ENCODE measurements at regions not wholly inside any gene's neighbourhood (a gene's known extent, or its start where the extent isn't known, plus 50 kb on each side); places are given as distances from the start of the nearest gene placed in this dataset.

- DNase-seq, result no peak
Measured at GRCh38 chr12:114992443-114992842, 308.5 kb upstream of the TBX3 start.

GRCh38 chr12:114990381-114990780 lies 306.4 kb upstream of the TBX3 start:
- no peak for DNase-seq

- DNase-seq, result no peak
Measured at GRCh38 chr12:114986849-114987248, 302.9 kb upstream of the TBX3 start.

DNA sequence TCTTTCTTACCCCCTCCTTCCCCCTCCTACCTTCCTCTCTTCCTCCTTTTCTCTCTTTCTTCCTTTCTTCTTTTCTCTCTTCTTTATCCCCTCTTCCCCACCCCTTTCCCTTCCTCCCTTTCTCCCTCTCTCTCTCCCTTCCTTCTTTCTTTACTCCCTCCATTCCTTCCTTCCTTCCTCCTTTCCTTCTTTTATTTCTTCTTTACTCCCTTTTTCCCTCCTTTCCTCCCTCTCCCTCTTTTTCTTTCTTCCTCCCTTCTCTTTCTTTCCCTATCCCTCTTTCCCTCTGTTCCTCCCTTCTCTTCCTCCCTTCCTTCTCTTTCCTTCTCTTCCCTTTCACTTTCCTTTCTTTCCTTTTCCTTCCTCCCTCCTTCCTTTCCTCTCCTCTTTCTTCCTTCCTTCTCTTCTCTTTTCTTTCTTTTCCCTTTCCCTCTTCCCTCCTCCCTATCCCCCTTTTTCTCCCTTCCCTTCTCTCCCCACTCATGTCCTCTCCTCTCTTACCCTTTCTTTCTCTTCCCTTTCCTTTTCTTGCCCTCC lies 302.3 kb upstream of the TBX3 start:
- no peak for DNase-seq

DNA sequence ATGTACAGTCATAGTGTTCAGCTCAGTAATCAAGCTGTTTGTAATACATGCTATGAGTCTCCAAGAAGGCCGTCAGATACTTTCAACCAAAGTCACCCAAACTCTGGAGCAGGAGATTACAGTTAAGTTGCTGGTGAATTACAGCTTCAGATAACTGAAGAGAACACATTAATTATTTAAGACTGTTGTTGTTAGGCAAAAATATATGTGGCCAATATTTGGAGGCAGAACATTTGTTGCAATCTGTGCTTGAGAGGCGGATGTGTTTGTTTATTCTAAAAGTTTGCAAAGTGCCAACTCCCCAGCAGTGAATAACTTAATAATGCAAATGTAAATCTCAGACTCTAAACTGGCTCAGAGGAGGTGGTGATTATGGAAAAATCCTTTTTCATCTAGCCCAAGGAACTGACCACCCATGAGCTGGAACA lies 300.7 kb upstream of the TBX3 start:
- no peak for DNase-seq

DNA sequence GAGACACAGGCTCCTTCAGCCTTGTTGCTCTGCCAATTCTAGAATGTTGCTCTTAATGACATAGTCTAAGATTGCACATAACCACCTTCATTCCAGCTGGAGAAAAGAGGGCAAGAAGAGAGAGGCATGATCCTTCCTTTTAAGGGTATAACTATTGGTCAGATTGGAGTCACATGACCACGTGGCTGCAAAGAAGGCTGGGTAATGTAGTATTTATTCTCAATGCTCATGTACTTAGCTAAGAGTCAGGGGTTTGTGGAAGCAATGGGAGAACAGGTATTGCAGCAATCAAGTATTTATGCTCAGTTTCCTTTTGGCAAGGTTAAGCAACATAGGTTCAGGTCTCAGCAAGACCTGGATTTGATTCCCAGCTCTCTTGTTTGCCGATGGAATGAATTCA lies 298.8 kb upstream of the TBX3 start:
- DNase-seq, result no peak

- no peak for DNase-seq
Measured at GRCh38 chr12:114981036-114981435, 297.1 kb upstream of the TBX3 start.

DNA sequence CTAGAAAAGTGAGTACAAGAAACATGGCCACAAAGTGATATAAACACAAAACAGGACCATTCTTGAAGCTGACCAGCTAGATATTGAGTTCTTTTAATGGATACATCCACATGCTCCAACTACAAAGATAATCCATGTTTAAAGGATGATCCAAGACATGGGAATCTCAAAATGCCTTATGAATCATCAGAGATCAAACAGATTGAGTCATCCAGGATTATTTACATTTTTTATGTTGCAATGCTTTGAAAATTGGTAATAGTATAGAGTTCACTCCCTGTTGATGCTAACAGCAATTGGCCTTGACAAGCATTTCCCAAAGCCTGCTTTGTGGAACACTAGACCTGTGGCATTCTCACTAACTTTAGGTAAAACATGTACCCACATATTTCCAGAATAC lies 293.0 kb upstream of the TBX3 start:
- no peak for DNase-seq

- DNase-seq, result no peak
Measured at GRCh38 chr12:114976372-114976771, 292.4 kb upstream of the TBX3 start.

DNA sequence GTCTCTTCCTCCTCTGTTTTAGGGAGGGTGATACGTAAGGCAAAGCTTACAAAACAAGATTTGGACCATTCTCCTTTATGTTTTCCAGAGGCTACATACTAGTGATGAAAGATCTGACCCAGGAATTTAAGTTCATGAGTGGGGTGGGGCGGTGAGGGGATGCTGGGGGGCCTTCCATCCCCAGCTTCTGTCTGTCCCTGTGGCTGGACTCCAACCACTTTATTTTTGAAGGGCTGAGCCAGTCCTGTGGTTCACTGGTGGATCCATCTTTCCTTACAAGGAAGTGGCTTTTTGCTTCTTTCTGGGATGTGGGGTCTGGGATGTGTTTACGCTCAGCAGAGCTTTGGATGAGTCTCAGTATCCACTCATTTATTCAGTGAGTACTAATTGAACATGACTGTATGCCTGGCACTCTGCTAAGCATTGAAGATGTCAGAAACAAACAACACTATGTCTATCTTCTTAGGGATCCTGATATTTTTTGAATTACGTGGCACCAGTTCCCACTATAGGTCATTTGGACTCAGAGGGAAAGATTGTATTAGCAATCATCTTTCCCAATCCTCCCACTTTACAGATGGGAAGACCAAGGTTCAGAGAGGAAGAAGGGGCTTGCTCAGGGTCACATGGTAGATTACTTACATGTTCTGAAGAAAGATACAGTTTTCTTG lies 291.8 kb upstream of the TBX3 start:
- no peak for DNase-seq

- DNase-seq, result no peak
Measured at GRCh38 chr12:114974826-114975639, 291.1 kb upstream of the TBX3 start.

DNA sequence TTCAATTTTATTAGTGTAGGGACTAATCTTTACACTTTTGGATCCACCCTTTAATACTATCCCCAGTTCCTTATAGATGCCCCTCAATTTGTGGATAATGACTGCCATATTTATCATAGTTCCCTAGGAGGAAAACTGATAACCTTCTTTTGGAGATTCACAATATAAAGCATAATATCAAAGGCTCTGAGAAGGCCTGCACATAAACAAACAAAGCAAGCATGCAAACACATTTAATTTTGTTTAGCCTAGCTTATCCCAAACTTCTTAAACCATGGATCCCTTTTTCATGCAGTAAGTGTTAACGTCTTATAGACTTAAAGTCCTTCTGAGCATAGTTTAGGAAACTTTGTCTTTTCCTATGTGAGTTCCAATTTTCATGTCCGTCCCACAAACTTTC lies 290.4 kb upstream of the TBX3 start:
- DNase-seq, result no peak

DNA sequence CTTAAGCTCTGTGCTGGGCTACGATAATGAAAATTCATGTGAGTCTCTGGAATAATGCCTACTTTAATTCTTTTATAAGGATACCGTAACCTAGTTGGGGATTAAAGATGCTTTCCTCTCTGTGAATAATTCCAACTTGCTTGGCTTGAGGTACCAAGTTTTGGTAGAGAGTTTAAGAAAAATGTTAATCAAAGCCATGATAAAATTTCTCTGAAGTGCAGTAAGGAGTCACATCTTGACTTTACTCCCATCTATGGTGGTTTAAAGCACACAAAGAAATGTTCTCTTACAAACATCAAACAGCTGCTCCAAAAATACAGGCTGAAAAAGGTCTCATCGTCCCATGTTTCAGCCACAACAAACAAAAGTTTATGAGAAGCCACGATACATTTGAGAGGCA lies 284.8 kb upstream of the TBX3 start:
- DNase-seq, result no peak

GRCh38 chr12:114967151-114967550 lies 283.2 kb upstream of the TBX3 start:
- DNase-seq, result no peak

DNA sequence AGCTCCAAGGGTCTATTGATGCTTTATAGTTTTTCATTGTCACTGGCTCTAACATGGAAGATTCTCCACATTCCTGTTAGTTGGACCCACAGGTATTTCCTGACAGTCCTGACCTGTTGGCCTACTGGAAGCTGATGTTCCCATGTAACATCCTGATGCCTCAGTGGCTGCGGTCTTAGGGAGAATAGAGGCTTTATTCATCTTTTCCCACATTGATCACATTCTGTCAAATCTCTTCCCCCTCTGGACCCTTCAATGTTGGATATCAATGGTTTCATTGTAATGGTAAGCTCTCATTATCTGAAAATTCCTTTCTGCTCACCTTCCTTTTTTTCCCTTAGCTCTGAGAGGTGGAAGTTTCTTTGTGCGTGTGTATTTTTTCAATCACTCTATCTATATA lies 280.9 kb upstream of the TBX3 start:
- no peak for DNase-seq

GRCh38 chr12:114963846-114964245 lies 279.9 kb upstream of the TBX3 start:
- no peak for DNase-seq

- DNase-seq, result no peak
Measured at GRCh38 chr12:114961491-114961890, 277.5 kb upstream of the TBX3 start.

- DNase-seq, result no peak
Measured at GRCh38 chr12:114958538-114958937, 274.6 kb upstream of the TBX3 start.

DNA sequence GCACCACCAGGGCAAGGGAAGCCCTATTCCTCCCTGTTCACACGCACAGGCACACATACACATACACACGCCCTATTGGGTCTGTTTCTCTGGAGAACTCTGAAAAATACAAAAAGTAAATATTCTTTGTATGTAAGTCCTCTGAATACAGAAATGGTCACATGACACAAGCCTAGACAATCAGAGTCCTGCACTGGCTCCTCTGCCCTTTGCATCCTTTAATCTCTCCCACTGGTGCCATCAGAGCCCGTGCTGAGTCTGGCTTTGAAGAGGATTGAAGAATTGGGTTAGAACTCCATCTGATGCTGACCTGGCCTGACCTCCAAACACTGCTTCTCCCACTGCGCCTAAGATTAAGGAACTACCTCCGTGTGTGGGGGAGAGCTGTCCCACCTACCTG lies 273.2 kb upstream of the TBX3 start:
- no peak for DNase-seq

GRCh38 chr12:114955414-114956014 lies 271.5 kb upstream of the TBX3 start:
- DNase-seq, result no peak

- DNase-seq, result no peak
Measured at GRCh38 chr12:114954511-114955055, 270.6 kb upstream of the TBX3 start.

GRCh38 chr12:114952573-114953271 lies 268.7 kb upstream of the TBX3 start:
- no peak for DNase-seq

Measured in GOT3 (cell line).